ENCODE measurements at regions not wholly inside any gene's neighbourhood (a gene's known extent, or its start where the extent isn't known, plus 50 kb on each side); places are given as distances from the start of the nearest gene placed in this dataset.

DNA sequence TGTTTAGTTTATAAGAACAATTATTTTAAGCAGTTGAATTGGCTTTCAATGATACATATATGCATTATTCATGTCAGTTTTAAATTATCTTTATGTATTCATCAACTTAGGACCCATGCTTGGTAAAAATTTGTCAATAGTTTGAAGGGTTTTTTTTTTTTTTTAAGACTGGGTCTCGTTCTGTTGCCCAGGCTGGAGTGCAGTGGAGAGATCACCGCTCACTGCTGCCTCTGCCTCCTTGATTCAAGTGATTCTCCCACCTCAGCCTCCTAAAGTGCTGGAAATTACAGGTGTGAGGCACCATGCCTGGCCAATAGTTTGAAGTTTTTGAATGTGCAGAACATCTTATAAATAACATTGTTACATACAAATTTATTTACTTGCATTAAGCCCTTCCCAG lies 1671.0 kb upstream of the B3GALT2 start:
- DNase-seq (ENCODE audit: insufficient read length, low spot score, missing footprints): no peak
- TF ChIP-seq, protein P1, sequence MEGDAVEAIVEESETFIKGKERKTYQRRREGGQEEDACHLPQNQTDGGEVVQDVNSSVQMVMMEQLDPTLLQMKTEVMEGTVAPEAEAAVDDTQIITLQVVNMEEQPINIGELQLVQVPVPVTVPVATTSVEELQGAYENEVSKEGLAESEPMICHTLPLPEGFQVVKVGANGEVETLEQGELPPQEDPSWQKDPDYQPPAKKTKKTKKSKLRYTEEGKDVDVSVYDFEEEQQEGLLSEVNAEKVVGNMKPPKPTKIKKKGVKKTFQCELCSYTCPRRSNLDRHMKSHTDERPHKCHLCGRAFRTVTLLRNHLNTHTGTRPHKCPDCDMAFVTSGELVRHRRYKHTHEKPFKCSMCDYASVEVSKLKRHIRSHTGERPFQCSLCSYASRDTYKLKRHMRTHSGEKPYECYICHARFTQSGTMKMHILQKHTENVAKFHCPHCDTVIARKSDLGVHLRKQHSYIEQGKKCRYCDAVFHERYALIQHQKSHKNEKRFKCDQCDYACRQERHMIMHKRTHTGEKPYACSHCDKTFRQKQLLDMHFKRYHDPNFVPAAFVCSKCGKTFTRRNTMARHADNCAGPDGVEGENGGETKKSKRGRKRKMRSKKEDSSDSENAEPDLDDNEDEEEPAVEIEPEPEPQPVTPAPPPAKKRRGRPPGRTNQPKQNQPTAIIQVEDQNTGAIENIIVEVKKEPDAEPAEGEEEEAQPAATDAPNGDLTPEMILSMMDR (IDR thresholded peaks at IDR 0.05; ENCODE audit: extremely low read depth, low read depth, low read length): no peak
- no peaks in the 10 kb centered on the region for H3K79me2 ChIP-seq (ENCODE audit: insufficient read depth, low read length)
- no peaks in the 10 kb centered on the region for H3K9me3 ChIP-seq (ENCODE audit: low read depth, low read length)
- no peak overlapping the region for H3K27ac ChIP-seq (ENCODE audit: low read depth, low read length)
- no peak overlapping the region for H3K4me3 ChIP-seq (ENCODE audit: insufficient read depth, low read length)
- H4K20me1 ChIP-seq (ENCODE audit: insufficient read depth, low read length): no peaks in the 10 kb centered on the region
- H3K4me1 ChIP-seq (ENCODE audit: insufficient read depth, low read length): no peaks in the 10 kb centered on the region
- H3K4me2 ChIP-seq (ENCODE audit: insufficient read depth, low read length): no peak overlapping the region
- H3K36me3 ChIP-seq (ENCODE audit: insufficient read depth, low read length): no peaks in the 10 kb centered on the region
- no peak overlapping the region for H2AFZ ChIP-seq (ENCODE audit: low read length)
- H3K27me3 ChIP-seq (ENCODE audit: insufficient read depth, low read length): no peaks in the 10 kb centered on the region

DNA sequence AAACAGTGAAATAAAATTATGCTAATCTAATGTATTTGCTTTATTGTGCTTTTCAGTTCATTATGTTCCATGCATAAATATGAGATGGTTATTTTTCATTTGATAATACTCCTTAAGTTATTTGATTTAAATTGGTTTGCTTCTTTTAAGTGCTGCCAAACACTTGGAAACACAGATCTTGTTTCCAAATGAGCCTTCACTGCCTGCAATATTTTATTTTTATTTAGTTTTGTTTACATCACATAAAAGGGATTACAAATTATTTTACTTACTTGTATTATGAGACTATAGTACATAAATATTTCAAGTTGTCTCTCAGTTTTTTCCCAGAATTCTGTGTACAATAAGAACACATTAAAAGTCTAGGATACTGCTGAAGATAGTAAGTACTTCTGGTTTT lies 1662.4 kb upstream of the B3GALT2 start:
- Histone ChIP-seq H3K4me2 (ENCODE audit: insufficient read depth, low read length) (no peak overlapping the region), H4K20me1 (ENCODE audit: insufficient read depth, low read length) (no peaks in the 10 kb centered on the region), H3K36me3 (ENCODE audit: insufficient read depth, low read length) (no peaks in the 10 kb centered on the region), H2AFZ (ENCODE audit: low read length) (no peak overlapping the region), H3K27ac (ENCODE audit: low read depth, low read length) (no peak overlapping the region), H3K9me3 (ENCODE audit: low read depth, low read length) (no peaks in the 10 kb centered on the region), H3K4me1 (ENCODE audit: insufficient read depth, low read length) (no peaks in the 10 kb centered on the region), H3K79me2 (ENCODE audit: insufficient read depth, low read length) (no peaks in the 10 kb centered on the region), H3K4me3 (ENCODE audit: insufficient read depth, low read length) (no peak overlapping the region), H3K27me3 (ENCODE audit: insufficient read depth, low read length) (no peaks in the 10 kb centered on the region)
- no peak for DNase-seq (ENCODE audit: insufficient read length, low spot score, missing footprints)
- TF ChIP-seq, protein P1 (IDR thresholded peaks at IDR 0.05; ENCODE audit: extremely low read depth, low read depth, low read length): no peak

DNA sequence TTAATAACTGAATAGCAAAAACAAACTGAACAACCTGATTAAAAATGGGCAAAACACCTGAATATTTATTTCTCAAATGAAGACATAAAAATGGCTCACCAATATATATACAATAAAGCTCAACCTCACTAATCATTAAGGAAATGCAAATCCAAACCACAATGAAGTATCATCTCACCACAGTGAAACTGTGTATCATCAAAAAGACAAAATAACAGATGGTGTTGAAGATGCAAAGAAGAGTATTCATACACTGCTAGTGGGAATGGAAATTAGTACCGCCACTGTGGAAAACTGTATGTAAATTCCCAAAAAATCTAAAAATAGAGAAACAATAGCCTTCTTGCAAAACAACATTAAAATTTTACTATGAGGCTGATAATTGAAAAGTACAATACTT lies 1660.1 kb upstream of the B3GALT2 start:
- no peaks in the 10 kb centered on the region for H3K4me1 ChIP-seq (ENCODE audit: insufficient read depth, low read length)
- TF ChIP-seq, protein P1 (IDR thresholded peaks at IDR 0.05; ENCODE audit: extremely low read depth, low read depth, low read length): no peak
- no peaks in the 10 kb centered on the region for H3K79me2 ChIP-seq (ENCODE audit: insufficient read depth, low read length)
- H3K9me3 ChIP-seq (ENCODE audit: low read depth, low read length): no peaks in the 10 kb centered on the region
- DNase-seq (ENCODE audit: insufficient read length, low spot score, missing footprints): no peak
- no peak overlapping the region for H3K4me3 ChIP-seq (ENCODE audit: insufficient read depth, low read length)
- no peak overlapping the region for H3K27ac ChIP-seq (ENCODE audit: low read depth, low read length)
- H3K4me2 ChIP-seq (ENCODE audit: insufficient read depth, low read length): no peak overlapping the region
- no peaks in the 10 kb centered on the region for H4K20me1 ChIP-seq (ENCODE audit: insufficient read depth, low read length)
- no peaks in the 10 kb centered on the region for H3K27me3 ChIP-seq (ENCODE audit: insufficient read depth, low read length)
- no peaks in the 10 kb centered on the region for H3K36me3 ChIP-seq (ENCODE audit: insufficient read depth, low read length)
- H2AFZ ChIP-seq (ENCODE audit: low read length): no peak overlapping the region

DNA sequence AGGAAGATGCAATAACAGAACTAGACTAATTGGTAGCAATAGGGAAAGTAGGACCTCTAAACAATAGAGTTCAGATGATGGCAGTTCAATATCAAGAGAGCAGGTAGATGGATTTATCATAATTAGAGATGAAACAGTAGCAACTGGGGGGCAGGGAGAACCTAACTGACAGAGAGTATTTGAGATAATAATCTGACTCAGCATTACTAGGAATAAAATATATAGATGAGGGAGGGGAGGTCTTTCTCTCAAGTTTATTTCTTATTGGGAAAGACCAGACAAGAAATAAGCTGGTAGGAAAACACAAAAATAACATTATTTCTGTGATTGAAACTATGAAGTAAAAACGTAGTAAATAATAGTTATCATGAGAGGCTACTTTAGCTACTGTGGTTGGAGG lies 1656.7 kb upstream of the B3GALT2 start:
- Histone ChIP-seq H3K9me3 (ENCODE audit: low read depth, low read length) (no peaks in the 10 kb centered on the region), H3K27ac (ENCODE audit: low read depth, low read length) (no peak overlapping the region), H2AFZ (ENCODE audit: low read length) (no peak overlapping the region), H3K27me3 (ENCODE audit: insufficient read depth, low read length) (no peaks in the 10 kb centered on the region), H3K36me3 (ENCODE audit: insufficient read depth, low read length) (no peaks in the 10 kb centered on the region), H3K4me2 (ENCODE audit: insufficient read depth, low read length) (no peak overlapping the region), H3K79me2 (ENCODE audit: insufficient read depth, low read length) (no peaks in the 10 kb centered on the region), H3K4me1 (ENCODE audit: insufficient read depth, low read length) (no peaks in the 10 kb centered on the region), H3K4me3 (ENCODE audit: insufficient read depth, low read length) (no peak overlapping the region), H4K20me1 (ENCODE audit: insufficient read depth, low read length) (no peaks in the 10 kb centered on the region)
- TF ChIP-seq, protein P1 (IDR thresholded peaks at IDR 0.05; ENCODE audit: extremely low read depth, low read depth, low read length): no peak
- DNase-seq (ENCODE audit: insufficient read length, low spot score, missing footprints): no peak

Data from osteoblast (primary cell).